ENCODE measurements at regions not wholly inside any gene's neighbourhood (a gene's known extent, or its start where the extent isn't known, plus 50 kb on each side); places are given as distances from the start of the nearest gene placed in this dataset.
A peak's percentile ranks its signal among the peaks of the same experiment; 100 is the strongest.

DNA sequence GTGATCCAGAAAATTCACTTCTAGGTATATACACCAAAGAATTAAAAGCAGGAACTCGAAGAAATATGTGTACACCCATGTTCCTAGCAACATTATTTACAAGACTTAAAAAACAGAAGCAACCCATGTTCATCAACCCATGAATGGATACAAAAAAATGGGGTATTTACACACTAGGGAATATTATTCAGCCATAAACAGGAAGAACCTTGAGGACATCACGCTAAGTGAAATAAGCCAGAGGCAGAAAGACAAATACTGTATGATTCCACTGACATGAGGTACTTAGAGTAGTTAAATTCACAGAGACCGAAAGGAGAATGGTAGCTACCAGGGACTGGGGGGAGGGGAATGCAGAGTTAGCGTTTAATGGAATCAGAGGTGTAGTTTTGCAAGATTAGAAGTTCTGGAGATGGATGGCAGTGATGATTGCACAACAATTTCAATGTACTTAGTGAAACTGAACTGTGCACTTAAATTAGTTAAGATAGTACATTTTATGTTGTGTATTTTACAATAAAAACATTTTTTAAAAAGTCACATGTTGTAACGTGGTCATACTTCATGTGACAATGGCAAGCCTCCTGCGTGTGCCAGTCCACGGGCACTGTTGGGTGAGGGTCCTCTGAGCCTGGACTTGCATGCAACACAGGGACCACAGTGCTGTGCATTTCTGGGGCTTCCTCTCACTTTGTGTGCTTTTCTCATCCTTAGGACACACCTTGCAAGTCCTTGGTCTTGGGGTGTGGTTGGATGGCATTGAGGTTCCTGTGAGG, 206.1 kb upstream of the HDAC4 start:
- intact Hi-C loops (cut with DNase I), result no loop called here
- no peak for ATAC-seq
- 69 to 82% methylated on average over 7 of the region's 7 CpGs for WGBS, 2 donors
- no peak for DNase-seq
- H3K36me3 ChIP-seq, result no peaks in the 10 kb centered on the region
- no peaks in the 10 kb centered on the region for H3K4me1 ChIP-seq
- TF ChIP-seq, protein P1, sequence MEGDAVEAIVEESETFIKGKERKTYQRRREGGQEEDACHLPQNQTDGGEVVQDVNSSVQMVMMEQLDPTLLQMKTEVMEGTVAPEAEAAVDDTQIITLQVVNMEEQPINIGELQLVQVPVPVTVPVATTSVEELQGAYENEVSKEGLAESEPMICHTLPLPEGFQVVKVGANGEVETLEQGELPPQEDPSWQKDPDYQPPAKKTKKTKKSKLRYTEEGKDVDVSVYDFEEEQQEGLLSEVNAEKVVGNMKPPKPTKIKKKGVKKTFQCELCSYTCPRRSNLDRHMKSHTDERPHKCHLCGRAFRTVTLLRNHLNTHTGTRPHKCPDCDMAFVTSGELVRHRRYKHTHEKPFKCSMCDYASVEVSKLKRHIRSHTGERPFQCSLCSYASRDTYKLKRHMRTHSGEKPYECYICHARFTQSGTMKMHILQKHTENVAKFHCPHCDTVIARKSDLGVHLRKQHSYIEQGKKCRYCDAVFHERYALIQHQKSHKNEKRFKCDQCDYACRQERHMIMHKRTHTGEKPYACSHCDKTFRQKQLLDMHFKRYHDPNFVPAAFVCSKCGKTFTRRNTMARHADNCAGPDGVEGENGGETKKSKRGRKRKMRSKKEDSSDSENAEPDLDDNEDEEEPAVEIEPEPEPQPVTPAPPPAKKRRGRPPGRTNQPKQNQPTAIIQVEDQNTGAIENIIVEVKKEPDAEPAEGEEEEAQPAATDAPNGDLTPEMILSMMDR (IDR thresholded peaks at IDR 0.05), result no peak
- no peak for FAIRE-seq
- H3K4me3 ChIP-seq, result no peak overlapping the region
- no peaks in the 10 kb centered on the region for H3K9me3 ChIP-seq
- H3K27ac ChIP-seq, result no peak overlapping the region
- peaks cover 0 to 3% (median 0%) of the 10 kb centered on the region in 4 donors for H3K27me3 ChIP-seq

DNA sequence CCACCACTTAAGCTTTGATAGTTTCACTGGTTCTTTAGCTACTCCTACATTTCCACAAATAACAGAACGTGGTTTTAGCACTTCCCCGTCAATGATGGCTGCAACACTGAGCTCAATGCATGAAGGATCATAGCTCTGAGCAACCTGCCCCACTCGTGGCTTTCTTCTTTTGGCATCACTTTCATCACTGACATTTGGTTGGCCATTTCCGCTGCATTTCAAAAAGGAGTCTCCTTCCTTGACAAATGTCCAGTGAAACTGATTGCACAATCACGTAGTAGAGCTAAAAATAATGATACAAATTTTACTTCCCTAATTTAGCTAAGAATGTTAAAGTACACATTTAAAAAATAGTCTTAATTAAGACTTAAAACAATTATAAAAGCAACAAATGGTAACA, 205.2 kb upstream of the HDAC4 start:
- ATAC-seq (peak in 2 of 4 donors; percentile 51 to 62), FAIRE-seq (no peak), DNase-seq (no peak)
- Histone ChIP-seq H3K27ac (no peak overlapping the region), H3K4me3 (no peak overlapping the region), H3K9me3 (no peaks in the 10 kb centered on the region), H3K27me3 (peaks cover 0 to 3% (median 0%) of the 10 kb centered on the region in 4 donors), H3K4me1 (no peaks in the 10 kb centered on the region), H3K36me3 (no peaks in the 10 kb centered on the region)
- TF ChIP-seq, protein P1 (IDR thresholded peaks at IDR 0.05), result no peak
- 46 to 49% methylated on average over 5 of the region's 5 CpGs for WGBS, 2 donors
- intact Hi-C loops (cut with DNase I), result no loop called here

DNA sequence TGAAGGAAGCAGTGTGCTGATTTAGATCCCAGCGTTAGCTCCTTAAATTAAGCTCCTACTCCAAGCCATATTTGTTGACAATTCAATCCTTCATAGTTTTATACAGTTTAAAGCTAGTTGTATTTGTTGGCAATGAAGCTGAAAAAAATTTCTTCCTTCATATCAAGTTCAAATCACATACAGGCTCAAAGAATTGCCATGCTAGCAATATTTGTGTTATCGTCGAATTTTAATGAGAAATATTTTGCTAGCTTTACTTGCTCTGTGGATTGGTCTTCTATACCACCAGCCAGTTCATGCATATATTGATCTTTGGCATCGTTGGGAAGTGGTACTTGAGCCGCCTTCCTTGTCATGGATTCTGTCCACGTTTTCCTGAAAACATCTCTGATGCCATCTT, 204.6 kb upstream of the HDAC4 start:
- H3K27me3 ChIP-seq, result peaks cover 0 to 3% (median 0%) of the 10 kb centered on the region in 4 donors
- H3K27ac ChIP-seq, result no peak overlapping the region
- H3K36me3 ChIP-seq, result no peaks in the 10 kb centered on the region
- no peak overlapping the region for H3K4me3 ChIP-seq
- ATAC-seq, result no peak
- H3K4me1 ChIP-seq, result no peaks in the 10 kb centered on the region
- 57 to 69% methylated on average over 6 of the region's 6 CpGs for WGBS, 2 donors
- H3K9me3 ChIP-seq, result no peaks in the 10 kb centered on the region
- FAIRE-seq, result no peak
- DNase-seq, result no peak
- intact Hi-C loops (cut with DNase I), result no loop called here
- TF ChIP-seq, protein P1 (IDR thresholded peaks at IDR 0.05), result no peak

GRCh38 chr2:239604861-239605260, 204.0 kb upstream of the HDAC4 start:
- intact Hi-C loops (cut with DNase I), result no loop called here
- Histone ChIP-seq H3K4me1 (no peaks in the 10 kb centered on the region), H3K9me3 (no peaks in the 10 kb centered on the region), H3K27me3 (peaks cover 0 to 3% (median 0%) of the 10 kb centered on the region in 4 donors), H3K36me3 (no peaks in the 10 kb centered on the region), H3K27ac (no peak overlapping the region), H3K4me3 (no peak overlapping the region)
- ATAC-seq, result no peak
- DNase-seq, result no peak
- 68 to 72% methylated on average over 5 of the region's 5 CpGs for WGBS, 2 donors
- TF ChIP-seq, protein P1 (IDR thresholded peaks at IDR 0.05), result no peak
- no peak for FAIRE-seq

All from pancreas (tissue), 10 donors.